ENCODE measurements at regions not wholly inside any gene's neighbourhood (a gene's known extent, or its start where the extent isn't known, plus 50 kb on each side); places are given as distances from the start of the nearest gene placed in this dataset.
A peak's percentile ranks its signal among the peaks of the same experiment; 100 is the strongest.
"Not testable (repeated sequence)": the region's sequence is repeated elsewhere in the genome, so short reads cannot be mapped to it uniquely, and the experiment has no call there.

DNA sequence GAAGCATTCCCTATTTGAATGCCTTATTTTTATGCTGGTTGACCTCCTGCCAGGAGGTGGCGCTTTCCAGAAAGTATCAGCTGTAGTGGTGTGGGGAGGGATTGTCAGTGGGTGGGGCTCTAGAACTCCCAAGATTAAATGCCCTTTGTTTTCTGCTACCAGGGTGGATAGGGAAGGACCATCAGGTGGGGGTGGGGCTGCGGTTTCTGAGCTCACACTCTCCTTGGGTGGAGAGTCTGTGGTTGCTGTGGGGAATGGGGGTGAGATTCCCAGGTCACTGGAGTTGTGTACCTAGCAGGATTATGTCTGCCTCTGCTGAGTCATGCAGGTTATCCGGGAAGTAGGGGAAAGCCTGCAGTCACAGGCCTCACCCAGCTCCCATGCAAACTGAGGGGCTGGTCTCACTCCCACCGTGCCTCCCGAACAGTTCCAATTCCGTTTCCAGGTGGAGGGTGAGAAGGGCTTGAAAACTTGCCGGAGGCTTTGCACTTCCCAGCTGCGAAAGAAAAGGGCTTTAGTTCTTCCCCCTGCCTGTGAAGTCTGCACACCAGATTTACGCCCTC is 68.3 kb downstream of the ALG10B start:
- DNase-seq: no peak

DNA sequence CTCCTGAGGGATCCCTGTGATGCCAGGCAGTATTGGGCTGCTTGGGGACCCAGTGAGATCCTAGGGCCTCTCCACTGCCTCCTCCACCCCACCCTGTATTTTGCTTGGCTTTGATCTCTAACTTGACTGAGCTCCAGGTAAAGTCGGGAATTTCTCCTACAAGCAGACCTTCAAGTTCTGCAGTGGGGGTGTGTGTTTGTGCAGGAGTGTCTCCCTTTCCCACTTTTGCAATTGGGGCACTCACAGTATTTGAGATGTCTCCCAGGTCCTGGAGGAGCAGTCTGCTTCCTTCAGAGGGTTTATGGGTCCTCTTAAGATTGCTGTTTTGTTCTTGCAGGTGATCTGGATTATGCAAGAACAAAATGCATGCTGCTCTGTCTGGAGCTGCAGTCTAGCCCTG is 68.9 kb downstream of the ALG10B start:
- no peak for DNase-seq

DNA sequence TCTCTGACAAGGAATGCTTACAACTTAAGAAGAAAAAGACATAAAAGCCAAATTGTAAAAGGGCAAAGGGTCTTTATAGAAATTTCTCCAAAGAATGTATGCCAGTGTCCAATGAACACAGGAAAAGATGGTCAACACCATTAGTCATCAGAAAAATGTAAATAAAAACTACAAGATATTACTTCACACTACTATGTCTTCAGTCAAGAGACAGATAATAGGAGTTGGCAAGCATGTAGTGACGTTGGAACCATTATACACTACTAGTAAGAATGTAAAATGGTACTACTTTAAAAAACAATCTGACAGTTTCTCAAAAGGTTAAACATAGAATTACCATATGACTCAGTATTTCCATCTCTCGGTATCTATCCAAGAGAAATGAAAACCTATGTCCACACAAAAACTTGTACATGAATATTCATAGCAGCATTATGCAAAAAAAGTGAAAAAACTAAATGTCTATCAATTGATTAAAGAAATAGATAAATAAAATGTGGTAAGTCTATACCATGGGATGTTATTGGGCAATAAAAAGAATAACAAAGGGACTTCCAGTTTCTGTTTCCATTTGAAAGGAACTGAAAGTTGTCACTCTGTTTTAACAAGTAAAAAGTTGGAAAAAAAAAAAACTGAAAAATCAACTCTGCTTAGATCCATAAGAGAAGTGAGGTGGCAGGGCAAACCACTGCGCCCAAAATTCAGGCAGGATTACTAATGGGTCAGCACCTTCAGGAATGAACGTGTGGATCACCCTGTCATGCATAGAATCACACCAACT is 69.8 kb downstream of the ALG10B start:
- DNase-seq: no peak

DNA sequence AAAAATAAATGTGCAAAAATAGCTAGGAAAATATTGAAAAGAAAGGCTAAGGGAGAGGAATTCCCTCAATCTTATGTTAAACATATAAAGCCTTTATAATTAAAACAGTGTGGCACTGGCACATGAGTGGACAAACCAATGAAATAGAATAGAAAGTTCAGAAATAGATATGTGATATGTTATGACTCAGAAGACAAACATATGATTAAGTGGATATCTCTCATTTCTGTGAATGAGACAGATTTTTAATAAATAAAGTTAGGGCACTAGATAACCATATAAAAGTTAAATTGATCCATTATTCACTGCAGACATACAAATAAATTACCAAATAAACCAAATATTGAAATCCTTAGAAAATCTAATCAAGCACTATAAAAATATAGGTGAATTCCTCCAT is 73.0 kb downstream of the ALG10B start:
- no peak for DNase-seq

DNA sequence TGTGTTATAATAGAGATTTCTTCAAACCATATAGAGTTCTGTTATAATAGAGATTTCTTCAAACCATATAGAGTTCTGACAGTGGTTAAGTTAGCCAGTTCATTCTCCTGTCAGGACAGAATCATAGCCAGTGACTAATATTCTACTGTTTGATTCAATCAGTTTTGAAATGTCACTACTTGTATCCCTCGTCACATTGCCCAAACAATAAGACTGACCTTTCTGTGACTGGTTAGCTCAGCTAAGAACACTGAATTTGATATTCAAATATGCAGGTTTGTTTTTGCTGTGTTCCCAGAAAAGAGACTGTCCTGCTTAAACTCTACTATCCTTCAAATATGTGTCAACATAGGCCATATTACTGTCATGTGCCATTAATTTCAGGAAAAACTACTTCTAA is 74.4 kb downstream of the ALG10B start:
- no peak for DNase-seq

DNA sequence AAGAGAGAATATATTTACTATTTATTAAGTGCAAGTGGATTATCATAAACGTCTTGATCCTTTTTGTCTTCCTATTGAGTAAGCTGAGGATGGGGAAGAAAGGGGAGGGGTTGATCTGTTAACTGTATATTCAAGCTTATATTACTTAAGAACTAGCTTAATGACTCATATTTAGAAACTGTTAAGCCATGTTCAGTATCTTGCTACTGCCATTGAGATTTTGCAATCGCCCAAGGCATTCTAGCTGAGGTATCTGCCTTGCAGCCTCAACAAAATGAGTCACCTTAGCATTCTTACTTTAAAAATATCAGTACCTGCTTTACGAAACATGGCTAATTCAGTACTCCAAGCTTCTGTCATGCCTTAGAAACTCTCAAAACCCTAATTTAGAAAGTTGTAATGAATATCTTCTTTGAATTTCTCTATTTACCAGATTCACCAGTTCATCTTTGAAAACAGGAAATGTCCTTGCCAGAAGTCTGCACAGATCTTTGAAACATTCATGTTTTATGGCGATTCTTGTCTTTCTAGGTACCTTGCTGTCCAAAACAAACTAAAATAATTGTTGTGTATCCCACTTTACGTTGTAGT is 76.1 kb downstream of the ALG10B start:
- DNase-seq: no peak

DNA sequence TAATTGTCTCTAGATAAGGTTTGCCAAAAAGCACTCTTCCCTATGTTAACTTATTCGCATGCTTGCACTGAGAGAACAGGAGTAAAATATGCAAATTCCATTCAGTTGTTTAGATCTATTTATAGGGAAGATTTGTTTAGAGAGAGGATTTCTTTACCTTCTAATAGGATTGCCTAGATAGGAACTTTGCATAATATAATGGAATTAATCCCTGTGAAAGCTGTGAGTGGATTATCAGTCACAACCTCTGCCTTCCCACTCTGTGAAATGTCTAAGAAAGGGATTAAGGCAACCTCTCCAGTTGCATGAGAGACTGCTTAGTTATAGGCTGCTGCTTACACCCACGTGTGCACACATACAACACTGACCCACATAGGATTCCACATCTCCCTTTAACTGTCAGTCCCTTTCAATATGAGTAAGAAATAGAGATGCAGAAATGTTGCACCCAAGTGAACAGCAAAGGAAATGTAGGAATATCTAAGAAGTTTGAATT is 83.2 kb downstream of the ALG10B start:
- no peak for DNase-seq

DNA sequence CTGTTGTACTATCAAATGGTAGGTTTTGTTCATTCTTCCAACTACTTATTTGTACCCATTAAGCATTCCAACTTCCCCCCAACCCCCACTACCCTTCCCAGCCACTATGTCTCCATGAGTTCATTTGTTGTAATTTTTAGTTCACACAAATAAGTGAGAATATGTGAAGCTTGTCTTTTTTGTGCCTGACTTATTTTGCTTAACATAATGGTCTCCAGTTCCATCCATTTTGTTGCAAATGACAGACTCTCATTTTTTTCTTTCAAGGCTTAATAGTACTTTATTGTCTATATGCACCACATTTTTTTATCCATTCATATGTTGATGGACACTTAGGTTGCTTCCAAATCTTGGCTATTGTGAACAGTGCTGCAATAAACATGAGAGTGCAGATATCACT is 86.2 kb downstream of the ALG10B start:
- no peak for DNase-seq

DNA sequence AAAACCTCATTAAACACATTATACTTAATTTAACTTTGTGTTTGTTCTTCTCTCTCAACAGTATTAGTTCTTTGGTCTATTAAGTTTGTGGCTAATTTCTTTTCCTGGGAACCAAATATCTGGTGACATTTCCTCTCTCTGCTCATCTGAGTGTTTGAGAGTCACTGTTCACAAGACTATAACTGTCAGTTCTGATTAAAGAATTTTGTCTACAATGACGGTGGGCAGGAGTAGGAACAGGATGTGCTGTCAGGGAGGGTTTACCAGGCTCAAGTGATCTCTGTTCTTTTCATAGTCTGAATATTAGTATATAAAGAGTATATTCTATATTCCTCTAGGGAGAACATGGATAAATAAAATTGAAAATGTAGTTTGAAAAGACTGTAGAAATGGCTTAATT is 92.9 kb downstream of the ALG10B start:
- DNase-seq: no peak

DNA sequence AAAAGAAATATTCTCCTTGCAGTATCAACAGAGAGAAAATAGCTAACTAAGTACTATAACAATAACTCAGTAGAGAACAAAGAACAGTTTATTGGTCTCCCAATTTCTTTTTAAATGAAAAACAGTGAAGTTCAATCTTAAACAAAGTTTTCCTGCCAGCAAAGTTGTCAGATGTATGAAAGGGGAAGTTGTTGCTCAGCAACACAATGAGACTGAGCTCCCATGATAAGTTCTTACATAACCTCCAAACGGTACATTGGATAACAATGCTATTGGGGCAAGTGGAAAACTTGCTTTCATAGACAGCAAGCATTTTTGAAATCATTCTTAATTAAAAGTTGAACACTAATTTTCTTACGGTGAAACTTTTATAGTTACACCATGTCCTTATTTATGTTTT is 94.9 kb downstream of the ALG10B start:
- no peak for DNase-seq

DNA sequence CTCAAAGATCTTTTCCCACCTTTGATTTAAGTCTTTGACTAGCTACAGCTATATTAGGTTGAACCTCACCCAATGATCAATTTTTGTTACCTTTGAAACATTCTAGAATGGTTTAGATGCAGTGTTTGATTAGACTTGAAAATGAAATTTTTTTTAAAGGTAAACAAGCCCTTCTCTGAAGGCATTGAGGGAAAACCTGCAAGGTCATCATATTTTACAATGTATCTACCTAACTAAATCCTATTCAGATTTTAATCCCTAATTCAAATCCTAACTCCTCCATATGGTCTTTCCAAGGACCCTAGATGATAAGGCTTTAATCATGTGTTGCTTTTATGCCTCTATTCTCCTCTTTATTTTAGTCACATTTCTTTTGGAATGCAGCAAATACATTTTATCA is 95.4 kb downstream of the ALG10B start:
- no peak for DNase-seq

DNA sequence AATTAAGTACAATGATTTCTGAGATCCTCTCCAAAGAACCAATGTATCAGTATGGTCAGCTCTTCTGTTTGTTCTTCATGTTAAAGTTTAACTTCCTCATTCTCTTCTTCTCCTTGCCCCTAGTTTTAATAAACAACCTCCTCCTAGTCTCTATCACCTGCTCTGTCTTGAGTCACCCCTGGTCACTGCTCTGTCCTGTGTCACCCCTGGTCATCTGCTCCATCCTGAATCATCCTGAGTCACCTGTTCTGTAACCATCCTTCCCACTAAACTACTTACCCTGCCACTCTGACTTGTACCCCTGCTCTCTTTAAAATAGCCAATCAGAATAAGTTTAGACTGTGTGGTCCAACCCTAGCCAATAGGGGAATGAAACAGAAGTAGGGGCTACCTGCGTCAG is 100.5 kb downstream of the ALG10B start:
- no peak for DNase-seq

DNA sequence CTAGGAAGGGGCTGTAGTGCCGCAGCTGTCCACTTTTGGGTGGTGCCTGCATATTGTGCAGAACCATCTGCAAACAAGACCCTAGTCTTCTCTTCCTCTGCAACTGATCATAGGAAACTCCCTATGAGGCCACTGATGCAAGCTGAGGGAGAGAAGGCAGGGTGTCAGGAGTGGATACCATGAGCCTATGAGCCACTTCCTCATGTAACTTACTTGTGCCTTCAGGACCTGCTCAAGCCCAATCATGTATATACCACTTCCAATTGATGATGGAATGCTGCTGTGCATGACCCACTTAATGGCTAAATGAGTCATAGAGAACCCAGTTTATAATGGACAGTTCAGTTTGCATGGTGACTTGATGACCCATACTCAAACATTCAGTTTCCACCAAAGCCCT is 107.9 kb downstream of the ALG10B start:
- no peak for DNase-seq

DNA sequence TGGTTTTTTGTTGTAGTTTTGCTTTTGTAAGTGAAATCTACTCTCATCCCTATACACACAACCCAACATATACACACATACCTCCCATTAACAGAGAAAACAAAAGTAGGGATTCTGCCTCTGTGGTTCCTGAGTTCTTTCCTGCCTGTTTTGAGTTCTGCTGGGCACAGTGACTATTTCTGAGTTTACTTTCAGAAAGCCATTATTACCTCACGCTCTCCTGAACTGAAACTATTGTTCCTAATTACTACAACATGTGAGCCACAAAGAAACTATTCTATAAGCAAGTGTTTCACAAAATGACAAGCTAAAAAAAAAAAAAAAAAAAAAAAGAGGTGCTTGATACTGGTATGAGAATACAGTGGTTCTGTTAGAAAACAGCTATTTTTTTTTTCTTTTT is 110.9 kb downstream of the ALG10B start:
- DNase-seq: no peak

DNA sequence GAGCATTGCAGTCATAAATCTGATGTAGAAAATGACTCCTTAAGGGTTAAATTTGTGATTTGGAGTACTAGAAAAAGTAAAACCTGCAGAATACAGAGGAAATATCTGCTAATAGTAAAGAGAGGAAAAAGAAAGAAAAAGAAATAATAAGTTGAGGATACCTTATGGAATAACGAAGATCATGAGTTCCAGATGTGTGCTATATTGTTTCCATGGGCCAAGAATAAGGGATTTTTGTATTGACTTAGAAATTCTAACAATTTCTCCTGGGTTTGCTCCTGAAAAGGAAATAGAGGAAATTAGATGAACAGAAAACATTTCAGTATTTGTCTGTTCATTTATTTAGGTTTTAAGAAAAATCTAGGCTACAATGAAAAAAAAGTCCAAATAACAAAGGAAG is 115.3 kb downstream of the ALG10B start:
- DNase-seq: no peak

DNA sequence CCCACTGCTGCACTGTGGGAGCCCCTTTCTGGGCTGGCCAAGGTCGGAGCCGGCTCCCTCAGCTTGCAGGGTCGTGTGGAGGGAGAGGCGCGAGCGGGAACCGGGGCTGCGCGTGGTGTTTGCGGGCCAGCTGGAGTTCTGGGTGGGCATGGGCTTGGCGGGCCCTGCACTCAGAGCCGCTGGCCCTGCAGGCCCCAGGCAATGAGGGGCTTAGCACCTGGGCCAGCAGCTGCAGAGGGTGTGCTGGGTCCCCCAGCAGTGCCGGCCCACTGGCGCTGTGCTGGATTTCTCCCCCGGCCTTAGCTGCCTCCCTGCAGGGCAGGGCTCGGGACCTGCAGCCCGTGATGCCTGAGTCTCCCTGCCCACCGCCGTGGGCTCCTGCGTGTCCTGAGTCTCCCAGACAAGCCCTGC is 125.3 kb downstream of the ALG10B start:
- DNase-seq: not testable (repeated sequence)

DNA sequence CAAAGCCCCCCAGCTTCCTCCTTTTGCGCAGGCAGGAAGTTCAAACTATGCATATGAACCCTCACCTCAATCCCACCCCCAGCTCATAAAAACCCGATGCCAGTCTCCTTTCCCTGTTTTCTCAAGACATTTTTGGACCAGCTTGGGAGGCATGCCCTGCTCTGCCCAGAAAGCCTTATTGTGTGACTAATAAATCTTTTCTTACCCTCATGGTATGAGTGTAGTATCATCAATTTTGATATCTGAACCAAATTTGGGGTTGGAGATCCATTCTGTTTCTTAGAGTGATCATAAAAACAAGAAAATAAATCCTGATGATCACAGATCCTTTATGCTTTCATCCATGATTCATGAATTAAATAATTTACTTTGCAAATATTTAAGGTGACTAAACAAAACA is 128.5 kb downstream of the ALG10B start:
- DNase-seq: no peak

DNA sequence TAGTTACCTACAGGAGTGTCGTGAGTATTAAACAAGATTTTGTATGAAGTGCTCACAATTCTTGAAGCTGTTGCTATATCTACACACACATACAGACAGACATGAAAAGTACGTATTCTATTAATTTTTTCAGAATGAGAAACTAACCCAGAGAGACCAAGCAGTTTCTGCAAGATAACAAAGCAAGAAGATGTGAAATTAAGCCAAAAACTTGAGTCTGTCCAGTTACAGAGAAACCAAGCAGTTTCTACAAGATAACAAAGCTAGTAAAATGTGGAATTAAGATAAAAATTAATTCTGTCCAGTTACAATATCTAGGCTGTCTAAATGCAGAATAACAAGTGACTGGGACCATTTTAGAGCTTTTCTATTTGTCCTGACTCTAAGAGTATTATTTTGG is 132.4 kb downstream of the ALG10B start:
- DNase-seq: no peak

DNA sequence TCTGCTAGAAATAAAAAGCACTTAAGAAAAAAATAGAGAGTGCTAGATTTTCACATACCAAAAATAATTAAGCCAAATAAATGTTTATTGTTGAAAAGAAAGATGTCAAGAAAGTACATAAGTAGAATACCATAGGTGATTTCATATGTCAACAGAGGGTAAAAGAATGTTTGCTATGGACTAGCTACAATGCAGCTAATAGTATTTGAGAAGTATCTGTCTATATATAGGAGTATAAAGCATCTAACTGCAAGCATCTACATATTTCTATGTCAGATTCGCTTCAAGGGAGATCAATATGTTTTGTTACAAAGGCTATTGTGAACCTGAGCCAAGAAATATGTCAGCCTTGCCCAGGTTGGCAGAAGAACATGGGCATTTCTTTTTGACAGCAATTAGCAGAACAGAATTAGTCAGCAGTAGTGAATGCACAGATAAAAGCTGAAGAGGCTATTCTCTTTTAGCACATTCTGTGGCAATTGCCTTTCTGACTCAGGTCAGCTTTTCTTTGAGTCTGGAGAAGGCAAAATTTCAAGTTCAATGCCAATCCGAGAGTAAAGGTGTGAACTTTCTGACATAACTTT is 140.1 kb downstream of the ALG10B start:
- no peak for DNase-seq

DNA sequence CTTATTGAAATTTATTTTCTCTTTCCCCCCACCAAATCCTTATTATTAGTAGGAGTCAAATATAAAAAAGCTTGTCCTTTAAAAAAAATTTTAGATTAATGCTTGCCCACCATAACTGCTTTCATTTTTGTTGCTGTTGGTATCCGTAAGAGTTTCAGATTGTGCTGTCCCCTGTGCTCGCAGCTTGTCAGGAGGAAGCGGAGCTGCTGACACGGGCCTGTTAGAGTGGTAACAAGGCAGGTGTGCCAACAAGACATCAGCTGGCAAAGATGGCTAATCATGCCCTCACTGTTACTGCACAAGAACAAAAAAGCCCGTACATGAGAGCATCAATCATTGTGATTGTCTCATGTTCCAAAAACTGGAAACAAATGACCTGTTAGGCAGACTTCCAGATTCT is 148.4 kb downstream of the ALG10B start:
- peak in 2 of 56 donors; percentile 2 to 7 for DNase-seq

DNA sequence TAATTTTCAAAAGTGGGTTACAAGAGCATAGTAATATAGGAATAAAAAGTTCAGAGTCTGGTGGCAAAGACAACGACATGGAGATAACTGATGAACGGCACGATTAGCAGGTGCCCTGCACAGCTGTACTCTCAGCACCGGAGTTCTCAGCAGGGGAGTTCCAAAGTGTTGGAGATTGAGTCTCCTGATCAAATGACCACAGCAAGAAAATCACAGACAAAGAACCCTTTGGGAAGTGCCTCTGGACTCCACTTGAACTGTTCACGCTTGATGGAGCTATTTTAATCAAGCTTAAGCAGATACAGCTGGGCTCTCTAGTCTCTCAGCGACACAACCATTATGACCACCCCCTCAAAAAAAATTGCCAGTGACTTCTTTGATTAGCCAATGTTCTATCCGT is 153.1 kb downstream of the ALG10B start:
- no peak for DNase-seq

DNA sequence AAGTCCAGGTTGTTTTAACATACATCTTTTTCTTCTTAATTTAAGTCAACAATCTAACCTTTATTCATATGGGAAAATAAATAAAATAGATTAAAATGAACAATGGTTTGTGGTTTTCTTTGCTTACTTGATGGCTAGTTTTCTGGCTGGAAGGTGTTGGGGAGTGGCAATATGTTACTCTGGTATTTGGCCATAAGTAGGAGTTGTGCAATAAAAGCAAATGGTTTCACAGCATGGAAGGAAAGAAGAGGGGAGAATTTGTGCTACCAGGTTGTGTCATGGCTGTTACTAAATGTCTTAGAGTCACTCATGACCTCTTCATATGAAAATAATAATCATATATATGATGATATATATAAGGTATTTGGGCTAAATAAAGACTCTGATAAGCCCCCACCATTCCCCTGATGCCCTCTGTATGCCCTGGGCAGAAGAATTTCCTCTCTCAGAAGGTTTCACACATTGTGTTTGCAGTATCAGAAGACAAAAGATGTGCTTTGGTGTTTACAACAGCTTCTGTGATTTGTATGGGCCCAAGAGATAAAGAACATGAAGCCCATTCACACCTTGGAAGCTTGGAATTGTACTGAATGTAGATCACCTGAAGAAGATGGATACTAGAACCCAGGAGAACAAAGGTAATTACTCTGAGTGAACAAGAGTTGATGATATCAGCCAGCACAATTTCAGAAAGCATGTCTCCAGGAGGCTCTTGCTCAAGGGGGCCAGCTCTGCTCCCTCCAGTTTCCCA is 160.9 kb downstream of the ALG10B start:
- DNase-seq: no peak
